GM12873 (cell line): ENCODE measurements at regions not wholly inside any gene's neighbourhood (a gene's known extent, or its start where the extent isn't known, plus 50 kb on each side); places are given as distances from the start of the nearest gene placed in this dataset.

Experiments used
- TF ChIP-seq, protein P1 (sequence below): IDR thresholded peaks from 2 replicates; pipeline ENCODE4 v1.5.1; 2012; ENCODE audit warnings: low read depth, mild to moderate bottlenecking, moderate library complexity, low read length, control low read depth; ENCODE audit not compliant: insufficient read depth; ENCODE audit errors: missing control alignments

- TF ChIP-seq, protein P1, sequence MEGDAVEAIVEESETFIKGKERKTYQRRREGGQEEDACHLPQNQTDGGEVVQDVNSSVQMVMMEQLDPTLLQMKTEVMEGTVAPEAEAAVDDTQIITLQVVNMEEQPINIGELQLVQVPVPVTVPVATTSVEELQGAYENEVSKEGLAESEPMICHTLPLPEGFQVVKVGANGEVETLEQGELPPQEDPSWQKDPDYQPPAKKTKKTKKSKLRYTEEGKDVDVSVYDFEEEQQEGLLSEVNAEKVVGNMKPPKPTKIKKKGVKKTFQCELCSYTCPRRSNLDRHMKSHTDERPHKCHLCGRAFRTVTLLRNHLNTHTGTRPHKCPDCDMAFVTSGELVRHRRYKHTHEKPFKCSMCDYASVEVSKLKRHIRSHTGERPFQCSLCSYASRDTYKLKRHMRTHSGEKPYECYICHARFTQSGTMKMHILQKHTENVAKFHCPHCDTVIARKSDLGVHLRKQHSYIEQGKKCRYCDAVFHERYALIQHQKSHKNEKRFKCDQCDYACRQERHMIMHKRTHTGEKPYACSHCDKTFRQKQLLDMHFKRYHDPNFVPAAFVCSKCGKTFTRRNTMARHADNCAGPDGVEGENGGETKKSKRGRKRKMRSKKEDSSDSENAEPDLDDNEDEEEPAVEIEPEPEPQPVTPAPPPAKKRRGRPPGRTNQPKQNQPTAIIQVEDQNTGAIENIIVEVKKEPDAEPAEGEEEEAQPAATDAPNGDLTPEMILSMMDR, result no peak
Observed at GRCh38 chr7:115132096-115132495, 210.2 kb downstream of the MDFIC start.

DNA sequence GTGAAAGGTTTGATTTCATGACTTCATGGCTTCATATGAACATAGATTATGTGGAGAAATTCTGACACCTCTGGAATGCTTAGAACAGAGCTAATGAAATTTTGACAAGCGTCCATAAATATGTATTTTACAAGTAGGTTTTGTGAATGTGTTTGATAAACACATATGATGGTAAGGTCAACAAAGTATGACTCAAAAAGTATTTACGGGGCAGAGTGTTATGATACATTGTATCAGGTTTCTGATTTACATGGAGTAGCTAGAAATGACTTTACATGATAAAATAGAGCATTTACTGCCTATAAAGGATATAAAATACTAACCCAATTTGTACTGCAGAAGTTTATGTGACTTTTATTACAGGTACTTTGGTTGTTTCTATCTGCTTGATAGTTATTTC is 206.3 kb downstream of the MDFIC start:
- TF ChIP-seq, protein P1, result no peak

GRCh38 chr7:115127399-115128021 is 205.6 kb downstream of the MDFIC start:
- TF ChIP-seq, protein P1, result no peak

- TF ChIP-seq, protein P1, result no peak
Observed at GRCh38 chr7:115125750-115126149, 203.9 kb downstream of the MDFIC start.

DNA sequence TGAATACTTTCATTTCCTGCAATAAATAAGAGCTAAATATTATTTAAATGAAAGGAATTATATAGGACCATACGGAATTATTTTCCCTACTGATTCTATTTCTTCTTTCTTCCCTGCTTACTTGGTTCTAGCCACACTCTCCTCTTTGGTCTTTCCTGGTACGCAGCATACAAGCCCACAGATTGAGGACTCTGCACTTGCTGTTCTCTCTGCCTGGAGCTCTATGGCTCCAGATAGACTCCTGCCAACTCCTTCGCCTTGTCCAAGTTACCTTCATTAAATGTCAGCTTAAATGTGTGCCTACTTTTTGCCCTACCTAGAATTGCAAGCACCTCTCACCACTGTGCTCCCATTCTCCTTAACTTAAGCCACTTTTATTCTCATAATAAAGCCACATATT is 203.4 kb downstream of the MDFIC start:
- TF ChIP-seq, protein P1, result no peak

DNA sequence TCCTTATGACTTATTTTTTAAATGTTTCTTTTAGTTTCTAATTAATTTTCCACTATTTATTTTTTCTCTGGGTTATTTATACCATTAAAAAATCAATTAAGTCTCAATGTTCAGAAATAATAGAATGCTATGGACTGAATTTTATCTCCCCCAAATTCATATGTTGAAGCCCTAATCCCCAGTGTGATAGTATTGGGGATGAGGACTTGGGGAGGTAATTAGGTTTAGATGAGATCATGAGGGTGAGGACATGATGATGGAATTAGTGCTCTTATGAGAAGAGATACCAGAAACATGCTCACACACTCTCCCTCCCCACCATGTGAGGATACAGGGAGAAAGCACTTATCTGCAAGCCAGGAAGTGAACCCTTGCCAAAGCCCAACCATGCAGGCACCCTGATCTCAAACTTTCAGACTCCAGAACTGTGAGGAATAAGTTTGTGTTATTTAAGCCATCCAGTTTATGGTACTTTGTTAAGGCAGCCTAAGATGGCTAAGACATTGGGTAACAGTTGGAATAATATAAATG is 202.6 kb downstream of the MDFIC start:
- TF ChIP-seq, protein P1, result no peak

DNA sequence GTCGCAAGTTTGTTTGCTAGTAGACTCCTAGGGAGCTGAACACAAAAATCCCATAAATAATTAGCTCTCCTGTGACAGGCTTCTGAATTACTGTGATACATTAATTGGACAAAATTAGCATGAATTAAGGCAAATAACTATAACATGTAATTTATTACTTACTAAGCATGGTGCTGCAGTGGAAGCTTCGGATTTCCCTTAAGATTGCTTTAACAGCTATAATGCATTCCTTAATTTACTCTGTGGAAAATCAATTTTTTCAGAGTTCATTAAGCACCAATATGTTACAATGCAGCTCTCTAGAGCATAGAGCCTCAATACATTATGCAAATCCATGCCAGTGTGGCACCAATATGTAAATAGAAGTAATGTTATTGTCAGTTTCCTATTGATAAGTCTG is 201.5 kb downstream of the MDFIC start:
- TF ChIP-seq, protein P1, result no peak
